ENCODE measurements at regions not wholly inside any gene's neighbourhood (a gene's known extent, or its start where the extent isn't known, plus 50 kb on each side); places are given as distances from the start of the nearest gene placed in this dataset.

DNA sequence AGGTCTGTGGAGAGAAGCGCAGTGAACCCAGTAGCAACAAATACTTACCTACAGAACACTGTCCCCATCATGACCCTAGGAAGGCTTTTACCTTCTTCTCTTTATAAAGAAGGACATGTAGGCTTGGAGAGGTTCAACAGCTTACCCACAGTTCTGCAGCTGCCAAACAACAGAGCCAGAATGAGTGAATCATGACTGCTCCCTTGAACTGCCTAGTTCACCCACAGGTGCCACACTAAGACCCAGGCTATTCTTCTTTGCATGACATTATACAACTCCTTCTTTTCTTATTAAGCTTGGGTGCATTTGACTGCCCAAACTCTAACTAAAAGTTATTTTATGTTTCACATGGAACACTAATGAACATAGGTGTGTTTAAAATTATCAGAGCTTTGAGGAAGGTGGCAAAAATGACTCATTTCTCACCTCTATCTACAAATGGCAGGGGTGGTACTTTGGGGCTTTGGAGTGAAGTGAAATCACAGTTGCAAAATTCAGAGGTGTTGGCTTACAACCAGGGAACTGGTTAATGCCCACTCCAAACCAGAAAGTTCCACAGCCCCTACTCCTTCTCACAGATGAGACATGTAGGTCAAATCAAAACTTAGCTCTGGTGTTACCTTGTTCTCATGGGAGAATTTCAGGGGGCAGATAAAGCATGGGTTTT is 201.6 kb downstream of the SEMA6A start:
- TF ChIP-seq POLR2AphosphoS5 (IDR thresholded peaks at IDR 0.05; ENCODE audit: low read depth, low read length): no peak
- TF ChIP-seq POLR2A (IDR thresholded peaks at IDR 0.05; ENCODE audit: low read depth, low read length): no peak
- TF ChIP-seq TAF1 (IDR thresholded peaks at IDR 0.05; ENCODE audit: low read depth, low read length): no peak
